Chondrocyte (in vitro differentiated cells): ENCODE measurements at regions not wholly inside any gene's neighbourhood (a gene's known extent, or its start where the extent isn't known, plus 50 kb on each side); places are given as distances from the start of the nearest gene placed in this dataset.

Source experiments
- DNase-seq: peaks from one replicate; pipeline ENCODE4 v3.0.0; 2021; ENCODE audit warnings: mixed read lengths, low spot score
- H3K27ac Mint-ChIP-seq: one replicate; pipeline ENCODE4 v1.8.0; 2021; ENCODE audit warnings: mild to moderate bottlenecking, moderate library complexity, mixed read lengths; ENCODE audit not compliant: unreplicated experiment
- H3K27me3 Mint-ChIP-seq: 2 replicates; pipeline ENCODE4 v1.8.0; 2021; ENCODE audit warnings: low read depth, mixed read lengths
- H3K36me3 Mint-ChIP-seq: 2 replicates; pipeline ENCODE4 v1.8.0; 2021; ENCODE audit warnings: low read depth, mixed read lengths
- H3K4me1 Mint-ChIP-seq: 2 replicates; pipeline ENCODE4 v1.8.0; 2021; ENCODE audit warnings: low read depth, mild to moderate bottlenecking, mixed read lengths
- H3K4me3 Mint-ChIP-seq: one replicate; pipeline ENCODE4 v1.8.0; 2021; ENCODE audit warnings: mild to moderate bottlenecking, moderate library complexity, mixed read lengths; ENCODE audit not compliant: unreplicated experiment
- H3K9me3 Mint-ChIP-seq: 2 replicates; pipeline ENCODE4 v1.8.0; 2021; ENCODE audit warnings: low read depth, mixed read lengths
- TF ChIP-seq, protein P1 (sequence below): fragments of 200-600 bp; sonication (generic); IDR thresholded peaks from 2 replicates; pipeline ENCODE4 v1.5.0; 2021; ENCODE audit warnings: antibody characterized with exemption, mild to moderate bottlenecking, moderate library complexity

GRCh38 chr11:106280036-106280435 is 202.6 kb downstream of the AASDHPPT start:
- Mint-ChIP-seq H3K27ac (no peak overlapping the region), H3K4me1 (peaks cover 18% of the 10 kb centered on the region), H3K27me3 (no peaks in the 10 kb centered on the region), H3K36me3 (no peaks in the 10 kb centered on the region), H3K9me3 (no peaks in the 10 kb centered on the region), H3K4me3 (no peak overlapping the region)
- DNase-seq: no peak
- TF ChIP-seq, protein P1, sequence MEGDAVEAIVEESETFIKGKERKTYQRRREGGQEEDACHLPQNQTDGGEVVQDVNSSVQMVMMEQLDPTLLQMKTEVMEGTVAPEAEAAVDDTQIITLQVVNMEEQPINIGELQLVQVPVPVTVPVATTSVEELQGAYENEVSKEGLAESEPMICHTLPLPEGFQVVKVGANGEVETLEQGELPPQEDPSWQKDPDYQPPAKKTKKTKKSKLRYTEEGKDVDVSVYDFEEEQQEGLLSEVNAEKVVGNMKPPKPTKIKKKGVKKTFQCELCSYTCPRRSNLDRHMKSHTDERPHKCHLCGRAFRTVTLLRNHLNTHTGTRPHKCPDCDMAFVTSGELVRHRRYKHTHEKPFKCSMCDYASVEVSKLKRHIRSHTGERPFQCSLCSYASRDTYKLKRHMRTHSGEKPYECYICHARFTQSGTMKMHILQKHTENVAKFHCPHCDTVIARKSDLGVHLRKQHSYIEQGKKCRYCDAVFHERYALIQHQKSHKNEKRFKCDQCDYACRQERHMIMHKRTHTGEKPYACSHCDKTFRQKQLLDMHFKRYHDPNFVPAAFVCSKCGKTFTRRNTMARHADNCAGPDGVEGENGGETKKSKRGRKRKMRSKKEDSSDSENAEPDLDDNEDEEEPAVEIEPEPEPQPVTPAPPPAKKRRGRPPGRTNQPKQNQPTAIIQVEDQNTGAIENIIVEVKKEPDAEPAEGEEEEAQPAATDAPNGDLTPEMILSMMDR: no peak

DNA sequence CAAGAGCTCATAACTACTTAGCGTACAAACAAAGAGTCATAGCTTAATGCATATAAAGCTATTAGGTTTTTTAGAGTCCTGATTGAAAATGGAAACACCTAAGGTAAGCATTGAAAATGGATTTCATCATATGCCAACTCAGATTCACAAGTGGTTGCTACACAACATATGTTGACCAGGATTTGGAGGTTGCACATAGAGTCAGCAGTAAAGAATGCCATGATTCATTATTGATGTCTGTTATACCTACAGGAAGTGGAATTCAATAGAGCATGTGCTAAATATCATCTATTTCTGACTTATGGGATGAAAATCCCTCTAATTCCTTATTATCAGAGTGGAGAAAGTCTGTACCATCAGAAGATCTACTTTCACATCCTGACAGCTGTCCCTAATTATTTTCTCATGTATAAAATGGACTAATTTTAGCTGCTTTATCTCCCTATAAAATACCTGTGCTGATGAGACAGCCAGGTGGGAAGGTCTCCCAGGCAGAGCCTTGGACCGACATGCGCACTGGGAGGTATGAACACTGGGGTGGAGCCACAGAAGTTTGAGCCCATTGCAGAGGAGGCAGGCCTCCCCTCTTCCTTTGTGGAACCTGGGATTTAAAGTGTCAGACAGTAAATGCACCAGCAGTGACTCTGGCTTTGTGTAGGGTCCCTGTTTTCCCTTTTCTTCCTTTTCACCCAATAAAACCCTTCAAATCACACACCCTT is 204.2 kb downstream of the AASDHPPT start:
- H3K27ac Mint-ChIP-seq: peak overlapping the region; percentile 3
- TF ChIP-seq, protein P1: no peak
- no peaks in the 10 kb centered on the region for H3K27me3 Mint-ChIP-seq
- no peaks in the 10 kb centered on the region for H3K9me3 Mint-ChIP-seq
- H3K4me1 Mint-ChIP-seq: peaks cover 6% of the 10 kb centered on the region
- DNase-seq: no peak
- H3K36me3 Mint-ChIP-seq: no peaks in the 10 kb centered on the region
- no peak overlapping the region for H3K4me3 Mint-ChIP-seq

DNA sequence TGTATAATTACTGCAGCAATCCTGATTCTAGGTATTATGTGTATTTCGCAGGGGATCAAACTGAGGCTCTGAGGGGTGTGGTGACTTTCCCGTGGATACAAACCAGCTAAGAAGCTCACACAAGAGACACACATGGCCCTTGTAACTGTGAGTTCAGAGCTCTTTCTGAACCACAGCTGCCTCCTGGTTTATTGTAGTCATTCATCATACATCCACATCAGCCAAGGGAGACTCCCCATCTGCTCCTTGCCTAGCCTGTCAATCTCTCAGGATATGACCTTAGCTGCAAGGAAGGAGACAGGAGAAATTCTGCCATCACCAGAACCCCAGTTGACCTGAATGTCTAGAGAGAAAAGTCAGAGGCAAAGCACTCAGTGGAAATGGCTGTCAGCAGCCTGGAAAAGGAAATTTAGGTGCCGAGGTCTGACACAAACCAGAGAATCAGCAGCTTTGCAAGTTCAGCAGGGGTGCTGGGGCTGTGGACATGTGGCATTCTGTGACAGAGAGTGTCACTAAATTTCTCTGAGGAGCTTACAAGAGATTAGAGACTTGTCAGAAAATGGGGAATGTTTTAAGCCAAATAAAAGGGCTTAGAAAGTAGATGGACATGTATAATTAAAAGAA is 209.5 kb downstream of the AASDHPPT start:
- H3K4me1 Mint-ChIP-seq: peaks cover 3% of the 10 kb centered on the region
- DNase-seq: no peak
- TF ChIP-seq, protein P1: no peak
- H3K27ac Mint-ChIP-seq: no peak overlapping the region
- no peaks in the 10 kb centered on the region for H3K27me3 Mint-ChIP-seq
- H3K9me3 Mint-ChIP-seq: no peaks in the 10 kb centered on the region
- H3K4me3 Mint-ChIP-seq: no peak overlapping the region
- no peaks in the 10 kb centered on the region for H3K36me3 Mint-ChIP-seq

DNA sequence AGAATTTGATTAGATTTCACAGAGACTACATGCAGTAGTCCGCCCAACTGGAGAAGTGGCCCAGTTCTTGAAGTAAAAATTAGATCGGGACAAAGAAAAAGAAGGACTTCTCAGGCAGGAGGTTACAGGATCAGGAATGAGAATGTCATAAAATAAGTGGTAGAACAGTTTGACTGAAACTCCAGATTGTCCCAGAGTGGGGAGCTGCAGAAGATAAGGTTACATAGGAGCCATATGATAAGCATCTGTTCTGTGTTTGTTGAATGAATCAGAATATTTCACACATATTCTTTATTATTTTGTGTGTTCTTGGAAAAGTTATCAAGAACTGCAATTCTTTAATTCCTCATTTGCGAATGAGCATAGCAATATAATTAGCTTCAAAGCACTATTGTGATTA is 210.6 kb downstream of the AASDHPPT start:
- H3K4me1 Mint-ChIP-seq: peaks cover 3% of the 10 kb centered on the region
- no peak for DNase-seq
- H3K27ac Mint-ChIP-seq: no peak overlapping the region
- TF ChIP-seq, protein P1: no peak
- no peaks in the 10 kb centered on the region for H3K9me3 Mint-ChIP-seq
- no peaks in the 10 kb centered on the region for H3K36me3 Mint-ChIP-seq
- no peaks in the 10 kb centered on the region for H3K27me3 Mint-ChIP-seq
- no peak overlapping the region for H3K4me3 Mint-ChIP-seq

DNA sequence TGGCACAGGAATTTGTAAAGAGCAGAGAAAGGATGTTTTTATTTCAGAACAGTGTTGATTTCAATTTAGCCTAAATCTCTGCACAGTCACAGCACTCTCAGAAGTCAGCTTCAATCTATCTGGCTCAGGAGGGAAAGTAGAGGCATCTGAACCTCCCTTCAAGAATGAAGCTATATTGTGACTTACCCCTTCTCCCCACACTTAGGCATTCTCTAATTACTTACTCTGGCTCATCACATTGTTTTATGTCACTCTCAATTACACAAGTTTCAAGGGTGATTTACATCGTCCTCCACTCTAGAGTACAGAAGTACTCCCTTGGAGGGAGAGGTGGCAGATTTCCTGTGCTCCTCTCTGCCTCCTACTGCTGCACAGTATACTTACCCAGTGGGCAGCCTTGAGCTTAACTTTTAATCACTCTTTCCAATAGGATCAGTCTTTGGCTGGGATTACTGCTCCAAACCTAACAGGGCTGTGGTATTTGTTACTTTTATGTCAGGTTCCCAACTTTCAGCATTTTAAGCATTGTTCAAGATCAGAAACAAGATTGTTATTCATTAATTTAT is 211.4 kb downstream of the AASDHPPT start:
- H3K27me3 Mint-ChIP-seq: no peaks in the 10 kb centered on the region
- DNase-seq: no peak
- no peak overlapping the region for H3K27ac Mint-ChIP-seq
- no peaks in the 10 kb centered on the region for H3K36me3 Mint-ChIP-seq
- TF ChIP-seq, protein P1: peak; percentile 27
- H3K4me3 Mint-ChIP-seq: no peak overlapping the region
- no peaks in the 10 kb centered on the region for H3K9me3 Mint-ChIP-seq
- peaks cover 3% of the 10 kb centered on the region for H3K4me1 Mint-ChIP-seq
